Vagina (tissue), 2 donors: ENCODE measurements at regions not wholly inside any gene's neighbourhood (a gene's known extent, or its start where the extent isn't known, plus 50 kb on each side); places are given as distances from the start of the nearest gene placed in this dataset.

Experiments
- DNase-seq, 2 donors: peaks; one replicate each; pipeline ENCODE4 v3.0.0-alpha.2; 2017; ENCODE audit errors: extremely low spot score in 2 of 2
- H3K27ac ChIP-seq: fragments of 200-600 bp; sonication (generic); one replicate; pipeline ENCODE4 v1.5.1; 2019
- H3K27me3 ChIP-seq: fragments of 200-600 bp; sonication (generic); one replicate; pipeline ENCODE4 v1.5.1; 2019
- H3K36me3 ChIP-seq, 2 donors: fragments of 200-600 bp; sonication (generic); one replicate each; pipeline ENCODE4 v1.5.1; 2017 to 2019
- H3K4me1 ChIP-seq: fragments of 200-600 bp; sonication (generic); one replicate; pipeline ENCODE4 v1.5.1; 2019
- H3K4me3 ChIP-seq, 2 donors: fragments of 200-600 bp; sonication (generic); 1 replicate in 1 of 2; 2 replicates in 1 of 2; pipeline ENCODE4 v1.5.1; 2016 to 2019
- H3K9me3 ChIP-seq: fragments of 200-600 bp; sonication (generic); one replicate; pipeline ENCODE4 v1.5.1; 2019
- POLR2A ChIP-seq, 2 donors: fragments of 450-650 bp; IDR thresholded peaks; one replicate each; pipeline ENCODE4 v1.6.1; 2017; ENCODE audit warnings: antibody characterized with exemption in 2 of 2, mild to moderate bottlenecking in 2 of 2, moderate library complexity in 2 of 2
- POLR2AphosphoS5 ChIP-seq, 2 donors: sonication (generic); formaldehyde crosslinking; IDR thresholded peaks; one replicate each; pipeline ENCODE4 v1.9.0; 2017; ENCODE audit warnings: antibody characterized with exemption in 2 of 2, mild to moderate bottlenecking in 2 of 2, low read depth in 1 of 2; ENCODE audit not compliant: insufficient read depth in 1 of 2
- intact Hi-C: fragments of 100-400 bp; cut with DNase I; formaldehyde crosslinking; loops from one replicate; pipeline ENCODE4 v1.15.1; 2023
- TF ChIP-seq, protein P1 (sequence below), 3 experiments: fragments of 450-650 bp in 2 of 3; fragments of 200-600 bp in 1 of 3; sonication (generic) in 1 of 3; IDR thresholded peaks; one replicate each; pipeline ENCODE4 v1.5.1; 2017 to 2019; ENCODE audit warnings: antibody characterized with exemption in 3 of 3, mild to moderate bottlenecking in 2 of 3, moderate library complexity in 2 of 3

DNA sequence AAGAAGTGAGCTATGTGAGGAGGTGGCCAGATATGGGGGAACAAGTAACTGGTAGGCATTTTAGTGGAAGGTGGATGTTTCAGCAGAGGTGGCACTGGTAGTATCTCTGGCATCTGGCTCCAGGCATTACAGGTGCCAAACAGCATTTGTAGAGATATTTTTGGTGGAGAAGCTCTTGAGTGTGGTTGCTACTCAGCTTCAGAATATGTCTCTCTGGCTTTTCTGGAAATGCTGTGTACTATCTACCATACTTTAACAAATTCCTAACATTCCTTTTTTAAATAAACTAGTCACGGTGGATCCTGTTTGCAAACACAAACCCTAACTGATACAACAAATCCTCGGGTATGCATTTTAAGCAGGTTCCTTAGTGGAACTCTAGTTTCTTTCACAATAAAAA lies 128.0 kb downstream of the BARX2 start:
- intact Hi-C loops = no loop called here
- Histone ChIP-seq H3K36me3 (no peaks in the 10 kb centered on the region), H3K27me3 (no peaks in the 10 kb centered on the region), H3K27ac (no peak overlapping the region), H3K4me1 (no peaks in the 10 kb centered on the region), H3K9me3 (no peaks in the 10 kb centered on the region), H3K4me3 (no peak overlapping the region)
- DNase-seq = no peak
- TF ChIP-seq POLR2A (IDR thresholded peaks at IDR 0.05) = no peak
- TF ChIP-seq, protein P1, sequence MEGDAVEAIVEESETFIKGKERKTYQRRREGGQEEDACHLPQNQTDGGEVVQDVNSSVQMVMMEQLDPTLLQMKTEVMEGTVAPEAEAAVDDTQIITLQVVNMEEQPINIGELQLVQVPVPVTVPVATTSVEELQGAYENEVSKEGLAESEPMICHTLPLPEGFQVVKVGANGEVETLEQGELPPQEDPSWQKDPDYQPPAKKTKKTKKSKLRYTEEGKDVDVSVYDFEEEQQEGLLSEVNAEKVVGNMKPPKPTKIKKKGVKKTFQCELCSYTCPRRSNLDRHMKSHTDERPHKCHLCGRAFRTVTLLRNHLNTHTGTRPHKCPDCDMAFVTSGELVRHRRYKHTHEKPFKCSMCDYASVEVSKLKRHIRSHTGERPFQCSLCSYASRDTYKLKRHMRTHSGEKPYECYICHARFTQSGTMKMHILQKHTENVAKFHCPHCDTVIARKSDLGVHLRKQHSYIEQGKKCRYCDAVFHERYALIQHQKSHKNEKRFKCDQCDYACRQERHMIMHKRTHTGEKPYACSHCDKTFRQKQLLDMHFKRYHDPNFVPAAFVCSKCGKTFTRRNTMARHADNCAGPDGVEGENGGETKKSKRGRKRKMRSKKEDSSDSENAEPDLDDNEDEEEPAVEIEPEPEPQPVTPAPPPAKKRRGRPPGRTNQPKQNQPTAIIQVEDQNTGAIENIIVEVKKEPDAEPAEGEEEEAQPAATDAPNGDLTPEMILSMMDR (IDR thresholded peaks at IDR 0.05) = no peak
- TF ChIP-seq POLR2AphosphoS5 (IDR thresholded peaks at IDR 0.05; ENCODE audit: insufficient read depth in 1 of 2, low read depth in 1 of 2) = no peak

DNA sequence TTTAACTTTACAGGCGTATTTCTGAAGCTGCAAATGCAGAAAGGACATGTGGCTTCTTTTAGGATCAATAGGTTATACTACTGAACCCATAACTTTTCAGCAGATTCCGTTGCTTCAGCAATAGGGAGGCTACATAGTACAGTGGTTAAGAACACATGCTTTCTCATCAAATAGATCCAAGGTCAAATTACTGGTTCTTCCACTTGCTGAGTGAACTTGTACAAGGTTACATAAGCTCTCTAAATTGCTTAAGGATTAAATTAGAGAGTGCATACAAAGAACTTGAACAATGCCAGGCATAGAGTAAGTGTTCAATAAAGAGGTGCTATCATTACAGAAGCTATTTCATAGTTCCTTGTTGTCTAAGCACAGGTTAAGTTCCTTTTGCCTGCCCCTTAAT lies 129.6 kb downstream of the BARX2 start:
- Histone ChIP-seq H3K27me3 (no peaks in the 10 kb centered on the region), H3K9me3 (no peaks in the 10 kb centered on the region), H3K4me1 (no peaks in the 10 kb centered on the region), H3K36me3 (no peaks in the 10 kb centered on the region), H3K4me3 (no peak overlapping the region), H3K27ac (no peak overlapping the region)
- no peak for TF ChIP-seq POLR2A (IDR thresholded peaks at IDR 0.05)
- peak in 1 of 2 donors; percentile 49 for TF ChIP-seq POLR2AphosphoS5 (IDR thresholded peaks at IDR 0.05; ENCODE audit: insufficient read depth in 1 of 2, low read depth in 1 of 2)
- no peak for DNase-seq
- intact Hi-C loops = no loop called here

DNA sequence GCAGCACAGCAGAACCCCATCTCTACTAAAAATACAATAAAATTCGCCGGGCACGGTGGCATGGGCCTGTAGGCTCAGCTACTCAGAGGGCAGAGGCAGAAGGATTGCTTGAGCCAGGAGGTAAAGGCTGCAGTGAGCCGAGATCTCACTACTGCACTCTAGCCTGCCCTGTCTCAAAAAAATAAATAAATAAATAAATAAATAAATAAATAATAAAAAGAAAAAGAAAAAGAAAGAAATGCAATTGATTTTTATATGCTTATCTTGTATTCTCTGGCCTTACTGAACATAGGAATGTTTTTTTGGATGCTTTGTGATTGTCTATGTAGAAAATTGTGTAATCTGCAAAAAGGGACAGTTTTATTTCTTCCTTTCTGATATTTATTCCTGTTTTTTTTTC lies 132.5 kb downstream of the BARX2 start:
- intact Hi-C loops = no loop called here
- no peak for DNase-seq

DNA sequence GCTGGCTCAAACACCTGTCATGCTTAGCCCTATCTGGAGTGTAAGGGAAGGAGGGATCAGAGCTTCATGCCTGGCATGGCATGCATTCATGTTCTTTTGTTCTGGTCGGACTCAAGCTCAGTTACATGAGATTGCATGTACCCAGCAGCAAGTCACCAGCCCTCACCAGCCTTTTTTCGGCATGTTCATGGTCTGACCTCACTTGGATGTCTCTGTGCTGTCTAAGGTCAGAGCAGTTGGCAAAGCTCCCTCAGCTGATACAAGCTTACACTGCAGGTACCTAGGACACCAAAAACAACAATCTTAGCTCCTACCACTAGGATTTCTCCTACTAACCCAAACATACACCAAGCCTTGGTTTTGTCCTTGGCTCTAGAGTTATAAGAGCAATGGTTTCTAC lies 152.6 kb downstream of the BARX2 start:
- H3K4me1 ChIP-seq = no peaks in the 10 kb centered on the region
- TF ChIP-seq POLR2AphosphoS5 (IDR thresholded peaks at IDR 0.05; ENCODE audit: insufficient read depth in 1 of 2, low read depth in 1 of 2) (no peak), POLR2A (IDR thresholded peaks at IDR 0.05) (no peak)
- TF ChIP-seq, protein P1 (IDR thresholded peaks at IDR 0.05) = no peak
- no peaks in the 10 kb centered on the region for H3K27me3 ChIP-seq
- H3K27ac ChIP-seq = no peak overlapping the region
- no peaks in the 10 kb centered on the region for H3K9me3 ChIP-seq
- H3K36me3 ChIP-seq = no peaks in the 10 kb centered on the region
- intact Hi-C loops = no loop called here
- no peak overlapping the region for H3K4me3 ChIP-seq
- no peak for DNase-seq

More for the DNA sequence above, 132.5 kb downstream of the BARX2 start:
- TF ChIP-seq, protein P1 (IDR thresholded peaks at IDR 0.05) = no peak
- TF ChIP-seq POLR2AphosphoS5 (IDR thresholded peaks at IDR 0.05; ENCODE audit: insufficient read depth in 1 of 2, low read depth in 1 of 2) = no peak
- no peaks in the 10 kb centered on the region for H3K4me1 ChIP-seq
- no peak overlapping the region for H3K4me3 ChIP-seq
- no peaks in the 10 kb centered on the region for H3K9me3 ChIP-seq
- no peaks in the 10 kb centered on the region for H3K36me3 ChIP-seq
- no peak overlapping the region for H3K27ac ChIP-seq
- no peaks in the 10 kb centered on the region for H3K27me3 ChIP-seq

DNA sequence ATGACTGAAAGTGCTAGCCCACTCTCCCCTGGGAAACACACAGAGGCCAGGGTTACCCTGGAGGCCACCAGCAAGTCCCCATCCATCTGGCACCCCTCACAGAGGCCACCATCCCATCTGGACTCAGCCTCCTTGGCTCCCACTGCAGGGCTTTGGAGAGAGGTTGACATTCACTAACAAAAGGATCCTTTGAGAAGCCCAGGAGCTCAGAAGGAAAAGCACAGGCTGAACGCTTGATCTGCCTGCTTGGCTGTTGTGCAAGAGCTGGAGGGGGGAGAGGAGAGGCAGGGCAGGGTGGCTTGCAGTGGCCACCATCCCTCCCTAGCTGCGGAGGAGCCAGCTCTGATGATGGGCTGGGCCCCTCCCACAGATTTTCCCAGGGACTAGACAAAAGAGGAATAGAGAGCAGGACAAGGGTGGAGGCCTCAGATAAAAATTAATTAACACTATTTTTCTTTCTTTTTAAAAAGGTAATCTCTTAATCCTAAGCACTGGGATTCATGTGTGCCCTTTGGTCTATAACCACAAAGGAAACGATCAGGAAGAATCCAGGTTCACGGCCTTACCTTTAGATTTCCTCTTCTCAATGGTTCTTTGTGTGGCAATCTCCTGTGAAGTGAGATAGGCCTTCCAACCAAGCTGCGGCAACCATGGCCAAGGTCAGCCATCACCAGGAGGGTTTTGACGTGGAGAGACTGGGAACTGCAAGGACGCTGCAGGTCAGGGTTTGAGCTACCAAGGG lies 154.7 kb downstream of the BARX2 start:
- H3K27ac ChIP-seq = no peak overlapping the region
- no peaks in the 10 kb centered on the region for H3K4me1 ChIP-seq
- H3K4me3 ChIP-seq = no peak overlapping the region
- H3K9me3 ChIP-seq = no peaks in the 10 kb centered on the region
- intact Hi-C loops = no loop called here
- no peaks in the 10 kb centered on the region for H3K27me3 ChIP-seq
- TF ChIP-seq POLR2AphosphoS5 (IDR thresholded peaks at IDR 0.05; ENCODE audit: insufficient read depth in 1 of 2, low read depth in 1 of 2) = no peak
- TF ChIP-seq, protein P1 (IDR thresholded peaks at IDR 0.05) = no peak
- TF ChIP-seq POLR2A (IDR thresholded peaks at IDR 0.05) = no peak
- no peak for DNase-seq
- H3K36me3 ChIP-seq = no peaks in the 10 kb centered on the region
